DMS153 treated with DMSO at 0.1 percent for 48 hours (cell line): ENCODE measurements at regions not wholly inside any gene's neighbourhood (a gene's known extent, or its start where the extent isn't known, plus 50 kb on each side); places are given as distances from the start of the nearest gene placed in this dataset.

Source experiments
- DNase-seq: peaks from one replicate; lab custom pipeline; 2025; ENCODE audit not compliant: unreplicated experiment; lab: John Stamatoyannopoulos, UW

DNA sequence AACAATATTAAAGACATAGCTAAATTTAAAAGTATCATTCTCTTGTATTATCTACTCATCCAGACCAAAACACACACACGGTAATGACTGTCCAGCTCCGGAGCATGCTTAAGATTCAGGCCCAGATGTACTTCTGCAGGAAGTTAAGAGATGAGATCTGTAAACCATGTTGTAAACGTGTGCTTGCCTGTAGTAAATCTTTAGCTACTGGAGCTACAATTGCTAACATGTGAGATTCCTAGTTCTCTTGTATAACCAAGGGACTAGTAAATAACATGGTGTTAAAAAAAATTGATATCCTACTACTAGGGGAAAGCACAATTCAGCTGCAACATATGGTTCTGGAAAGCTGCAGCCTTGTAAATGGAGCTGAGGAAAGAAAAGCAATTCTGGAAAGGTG, 651.7 kb upstream of the CCDC54 start:
- DNase-seq, result no peak

DNA sequence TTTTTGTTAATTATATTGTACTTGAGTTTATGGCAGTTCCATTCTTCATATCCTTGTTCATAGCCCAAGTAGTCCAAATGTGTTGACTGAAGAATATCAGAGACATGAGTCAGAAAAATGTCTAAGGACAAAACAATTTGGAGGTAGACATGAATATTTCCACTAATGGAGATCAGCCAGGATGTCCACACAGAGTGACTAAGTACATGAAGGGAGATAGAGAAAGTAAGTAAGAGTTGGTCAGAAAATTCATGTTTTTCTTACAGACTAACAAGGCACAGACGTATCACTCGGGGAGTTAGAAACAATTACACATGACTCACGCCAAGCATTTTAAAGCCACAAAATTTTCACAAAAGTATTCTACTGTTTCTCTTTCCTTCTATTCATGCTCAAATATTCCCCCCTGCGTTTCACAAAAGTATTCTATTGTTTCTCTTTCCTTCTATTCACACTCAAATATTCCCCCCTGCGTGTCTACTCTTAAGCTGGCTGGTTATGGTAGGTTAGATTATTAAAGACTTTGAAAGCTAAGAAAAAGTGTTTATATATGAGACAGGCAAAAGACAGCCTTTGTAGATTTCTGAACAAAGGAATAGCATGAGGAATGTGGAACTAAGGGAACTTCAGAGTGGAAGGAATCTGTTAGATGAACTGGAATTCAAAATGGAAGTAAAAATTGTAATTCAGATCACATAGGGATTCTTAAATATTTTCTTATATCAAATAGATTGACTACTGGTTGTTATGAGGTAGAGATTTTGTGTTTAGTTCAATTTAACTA, 648.7 kb upstream of the CCDC54 start:
- DNase-seq, result no peak

DNA sequence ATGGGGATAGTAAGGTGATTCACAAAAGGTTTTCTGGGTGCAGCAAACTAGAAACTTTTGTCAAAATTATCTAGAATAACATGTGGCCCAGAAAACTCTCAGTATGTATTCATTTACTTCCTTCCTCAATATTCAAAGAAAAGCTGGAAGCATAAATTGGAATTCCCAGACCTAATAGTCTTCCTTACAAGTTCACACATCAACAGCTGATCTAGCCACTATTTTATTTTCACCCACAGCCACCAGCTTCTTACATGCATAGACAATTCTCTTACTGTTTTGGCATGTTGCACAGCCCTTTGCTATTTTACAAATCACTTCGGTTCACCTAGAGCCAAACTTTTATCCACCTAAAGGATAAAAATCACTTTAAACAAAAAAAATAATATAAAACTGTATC, 647.8 kb upstream of the CCDC54 start:
- DNase-seq, result no peak

DNA sequence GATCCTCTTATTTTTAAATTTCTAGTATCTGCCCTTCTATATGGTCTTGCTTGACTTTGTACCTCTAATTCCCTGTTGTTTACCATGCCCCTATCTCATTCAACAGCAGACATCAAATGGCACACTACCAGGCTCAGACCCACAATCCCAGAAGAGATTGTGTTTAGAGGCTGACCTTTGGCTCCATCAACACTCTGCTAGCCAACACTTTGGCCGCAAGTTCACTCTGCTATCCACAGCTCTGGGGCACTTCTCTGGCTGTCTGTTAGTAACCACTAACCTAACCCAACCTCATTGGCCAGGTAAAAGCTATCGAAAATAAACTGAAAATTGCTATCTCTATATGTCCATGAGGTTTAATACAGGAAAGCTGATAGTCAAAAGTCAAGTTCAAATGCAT, 646.0 kb upstream of the CCDC54 start:
- no peak for DNase-seq

DNA sequence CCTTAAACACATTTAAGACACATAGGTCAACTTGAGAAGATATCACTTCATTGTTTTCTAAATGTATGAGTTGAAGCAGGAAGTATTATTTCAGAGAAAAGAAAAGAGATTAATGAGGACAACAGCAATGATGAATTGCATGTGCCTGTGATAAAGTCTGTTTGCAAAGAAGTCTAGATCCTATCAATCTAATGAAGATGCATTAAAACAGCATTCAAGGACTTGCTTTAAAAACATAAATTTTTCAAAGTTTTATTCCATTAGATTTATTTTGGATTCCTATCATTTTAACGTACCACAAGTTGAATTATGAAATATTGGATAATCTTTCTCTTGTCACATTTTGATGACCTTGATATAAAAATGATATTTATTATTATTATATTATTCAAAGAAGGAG, 642.5 kb upstream of the CCDC54 start:
- no peak for DNase-seq

DNA sequence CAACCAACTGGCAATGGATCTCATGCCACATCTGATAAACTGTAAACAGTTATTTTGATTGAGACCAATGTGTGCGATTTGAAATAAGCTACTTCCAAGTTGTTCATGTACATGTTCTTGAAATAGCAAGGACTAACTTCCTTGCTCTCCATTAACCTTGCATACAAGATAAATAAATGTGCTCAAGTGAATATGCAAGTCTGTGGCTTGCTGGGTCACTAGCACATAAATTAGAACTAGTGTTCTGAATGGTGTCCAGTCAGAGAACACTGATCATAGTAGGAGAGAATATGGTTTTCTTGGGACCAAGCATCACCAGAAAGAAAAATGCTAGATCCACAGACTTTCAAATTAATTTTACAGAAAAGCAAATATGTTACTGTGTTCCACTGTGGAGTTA, 640.0 kb upstream of the CCDC54 start:
- DNase-seq, result no peak

DNA sequence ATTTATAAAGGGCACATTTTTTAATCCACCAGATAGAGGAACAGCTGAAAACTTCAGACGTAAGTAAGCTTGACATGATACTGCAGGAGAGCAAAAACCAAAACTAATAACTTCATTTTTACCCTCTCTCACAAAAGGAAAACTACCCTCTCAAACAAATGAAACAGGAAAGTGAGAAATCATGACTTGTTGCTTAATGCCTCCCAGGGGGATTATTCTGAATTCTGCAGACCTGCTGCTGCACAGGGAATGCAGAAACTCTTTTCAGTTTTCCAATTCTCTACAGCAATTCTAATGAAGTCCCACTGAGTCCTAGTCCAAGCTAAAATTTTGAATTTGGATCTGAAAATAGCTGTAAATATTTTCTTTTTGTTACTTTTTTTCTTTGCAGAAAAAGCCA, 637.1 kb upstream of the CCDC54 start:
- no peak for DNase-seq

DNA sequence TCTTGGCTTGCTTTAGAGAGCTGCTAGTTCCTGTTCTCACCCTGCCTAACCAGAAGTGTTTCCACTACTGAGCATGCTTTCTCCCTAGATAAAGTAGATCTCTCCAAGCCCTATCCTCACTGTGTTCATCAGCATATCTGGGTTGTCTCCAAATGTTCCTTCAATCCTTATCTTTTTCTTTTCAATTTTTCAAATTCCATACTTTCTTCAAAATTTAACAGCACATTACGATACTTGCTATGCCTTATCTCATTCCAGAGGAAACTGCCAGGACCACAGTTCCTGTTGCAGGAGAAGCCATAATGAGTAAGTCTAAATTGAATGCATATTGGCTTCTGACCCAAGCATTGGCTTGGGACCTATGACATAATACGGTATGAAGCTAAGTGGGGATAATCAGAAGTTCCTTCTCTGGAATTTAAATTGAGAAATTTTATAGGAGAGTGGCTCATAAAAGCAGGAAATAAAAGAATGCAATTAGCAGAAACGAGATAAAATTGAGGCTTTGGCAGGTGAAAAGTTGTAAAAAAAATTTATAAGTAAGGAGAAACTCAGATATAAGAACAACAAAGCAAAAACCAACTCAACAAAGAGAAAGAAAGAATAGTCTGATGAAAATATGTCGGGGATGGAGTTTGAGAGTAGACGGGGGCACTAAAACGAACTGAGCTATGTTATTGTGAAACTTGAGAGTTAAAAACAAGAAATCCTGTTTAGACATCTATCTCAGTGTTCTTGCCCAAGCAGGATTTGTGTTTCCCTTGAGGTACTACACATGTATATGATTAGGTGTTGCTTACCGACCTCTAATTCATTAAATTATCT, 631.7 kb upstream of the CCDC54 start:
- no peak for DNase-seq

DNA sequence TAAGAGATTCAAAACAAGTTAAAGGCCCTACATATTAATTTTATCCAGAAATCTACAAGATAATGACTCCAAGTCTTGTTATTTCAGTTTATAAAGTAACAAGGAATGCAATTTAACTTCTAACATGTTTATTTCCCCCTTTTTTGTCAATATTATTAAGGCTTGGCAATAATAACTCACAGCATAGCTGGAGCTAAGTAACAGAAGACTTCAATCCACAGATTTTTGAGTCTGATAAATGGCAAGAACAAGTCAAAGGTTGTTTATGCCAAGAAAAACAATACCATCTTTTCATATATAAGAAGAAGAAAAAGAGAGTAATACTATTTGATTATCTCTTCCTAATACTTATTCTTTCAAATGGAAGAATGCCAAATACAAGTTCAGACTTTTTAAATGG, 631.0 kb upstream of the CCDC54 start:
- no peak for DNase-seq

DNA sequence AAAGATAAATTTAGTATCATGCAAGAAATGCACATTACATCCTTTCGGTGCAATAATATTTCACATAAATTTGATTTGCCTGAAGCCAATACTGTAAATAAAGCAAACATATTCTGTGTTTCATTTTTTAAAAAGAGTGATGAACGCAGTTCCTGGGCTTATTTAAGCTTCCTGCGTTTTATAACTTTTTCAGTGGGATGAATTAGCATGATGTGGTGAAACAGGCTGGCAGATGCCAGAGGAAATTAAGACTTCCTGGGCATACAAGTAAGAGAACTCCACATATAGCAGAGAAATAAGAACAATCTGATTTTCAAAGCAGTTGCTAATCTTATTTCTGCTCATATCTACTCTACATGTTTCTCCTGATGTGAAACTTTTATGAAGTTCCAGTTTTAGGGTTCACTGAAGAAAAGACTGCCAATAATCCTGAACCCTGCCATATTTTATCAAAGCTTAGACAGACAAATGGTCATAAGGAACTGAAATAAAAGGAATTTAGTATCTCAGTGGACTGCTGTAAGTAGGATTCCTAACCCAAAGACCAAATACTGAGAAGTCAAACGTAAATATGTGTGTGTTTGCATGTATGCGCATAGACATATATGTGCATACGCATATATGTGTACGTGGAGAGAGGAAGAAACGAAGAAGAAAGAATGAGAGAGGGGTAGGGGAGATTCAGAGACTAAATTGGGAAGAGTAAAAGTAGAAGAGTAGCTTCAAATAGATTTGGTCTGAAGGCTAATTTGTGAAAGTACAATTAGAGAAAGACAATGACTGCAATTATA, 628.6 kb upstream of the CCDC54 start:
- DNase-seq, result no peak

DNA sequence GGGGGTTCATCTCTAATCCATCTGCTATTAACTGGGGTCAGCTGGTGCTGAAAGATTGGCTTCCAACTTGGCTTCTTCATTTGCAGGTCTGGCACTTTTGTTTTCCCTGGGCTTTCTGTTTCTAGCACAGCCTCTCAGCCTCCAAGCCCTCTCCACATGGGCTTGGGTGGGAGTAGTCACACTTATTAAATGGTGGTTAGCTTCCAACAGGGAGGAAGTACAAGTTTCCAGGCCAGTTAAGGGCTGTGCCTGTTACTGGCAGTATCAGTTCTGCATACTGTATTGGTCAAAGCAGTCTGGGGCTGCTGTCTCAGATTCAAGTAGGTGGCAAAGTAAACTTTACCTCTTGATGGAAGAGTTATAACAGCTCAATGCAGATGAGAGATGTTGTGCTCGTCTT, 627.1 kb upstream of the CCDC54 start:
- no peak for DNase-seq

DNA sequence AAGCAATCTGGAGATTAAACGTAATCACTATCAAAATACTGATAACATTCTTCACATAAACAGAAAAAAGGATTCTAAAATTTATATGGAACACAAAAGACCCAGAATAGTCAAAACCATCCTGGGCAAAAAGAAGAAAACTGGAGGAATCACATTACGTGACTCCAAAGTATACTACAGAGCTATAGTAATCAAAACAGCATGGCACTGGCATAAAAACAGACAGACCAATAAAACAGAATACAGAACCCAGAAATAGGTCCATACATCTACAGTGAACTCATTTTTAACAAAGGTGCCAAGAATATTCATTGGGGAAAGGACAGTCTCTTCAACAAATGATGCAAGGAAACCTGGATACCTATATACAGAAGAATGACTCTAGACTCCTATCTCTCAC, 621.9 kb upstream of the CCDC54 start:
- no peak for DNase-seq

DNA sequence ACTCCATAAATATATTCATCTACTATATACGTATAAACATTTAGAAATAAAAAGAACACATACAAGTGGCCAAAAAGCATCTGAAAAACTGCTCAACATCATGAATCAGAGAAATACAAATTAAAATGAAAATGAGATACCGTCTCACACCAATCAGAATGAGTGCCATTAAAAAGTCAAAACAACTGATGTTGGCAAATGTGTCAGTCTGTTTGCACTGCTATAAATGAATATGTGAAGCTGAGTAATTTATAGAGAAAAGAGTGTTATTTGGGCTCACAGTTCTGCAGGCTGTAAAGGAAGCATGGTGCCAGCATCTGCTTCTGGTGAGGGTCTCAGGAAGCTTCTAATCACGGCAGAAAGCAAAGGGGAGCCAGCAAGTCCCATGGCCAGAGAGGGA, 620.3 kb upstream of the CCDC54 start:
- no peak for DNase-seq

DNA sequence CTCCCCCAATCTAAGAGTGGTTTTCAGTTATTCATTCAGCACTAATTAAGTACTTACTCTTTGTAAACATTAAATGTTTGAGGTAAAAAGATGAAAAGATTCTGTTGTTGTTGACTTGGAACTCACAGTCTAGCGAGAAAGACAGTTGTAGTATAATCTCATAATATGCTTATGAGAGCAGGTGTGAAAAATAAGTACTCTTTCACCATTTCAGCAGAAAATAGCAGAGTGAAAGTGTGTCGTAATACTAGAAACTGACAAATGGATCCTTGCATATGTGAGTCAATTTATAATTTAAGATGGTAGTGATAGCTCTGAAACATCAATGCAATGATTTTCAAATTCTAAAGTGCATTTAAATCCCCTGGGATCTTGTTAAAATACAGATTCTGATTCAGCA, 618.8 kb upstream of the CCDC54 start:
- no peak for DNase-seq

DNA sequence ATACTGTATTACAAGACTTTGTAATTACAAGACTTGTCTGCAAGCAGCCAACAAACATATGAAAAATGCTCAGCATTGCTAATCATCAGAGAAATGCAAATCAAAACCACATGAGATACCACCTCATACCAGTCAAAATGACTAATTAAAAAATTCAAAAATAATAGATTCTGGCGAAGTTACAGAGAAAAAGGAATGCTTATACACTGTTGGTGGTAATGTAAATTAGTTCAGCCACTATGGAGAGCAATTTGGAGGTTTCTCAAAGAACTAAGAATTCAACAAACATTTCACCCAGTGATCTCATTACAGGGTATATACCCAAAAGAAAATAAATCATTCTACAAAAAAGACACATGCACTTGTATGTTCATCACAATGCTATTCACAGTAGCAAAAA, 617.5 kb upstream of the CCDC54 start:
- no peak for DNase-seq

DNA sequence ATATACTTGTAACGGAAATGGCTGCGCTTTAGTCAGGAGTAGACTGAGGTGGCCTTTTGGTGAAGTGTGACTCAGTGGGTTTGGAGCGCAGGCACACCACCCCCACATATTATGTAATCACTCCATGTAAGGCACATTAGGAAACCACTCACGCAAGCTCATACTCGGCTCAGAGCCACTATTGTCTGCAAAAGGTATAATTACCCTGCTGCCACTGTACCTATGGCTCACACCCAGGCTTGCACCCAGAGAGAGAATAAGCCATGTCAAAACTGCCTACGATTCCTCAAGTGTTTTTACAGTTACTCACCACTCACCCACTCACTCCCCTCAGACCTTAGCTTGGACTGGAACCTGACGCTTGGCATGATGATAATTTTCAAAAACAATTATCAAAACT, 611.9 kb upstream of the CCDC54 start:
- DNase-seq, result no peak

DNA sequence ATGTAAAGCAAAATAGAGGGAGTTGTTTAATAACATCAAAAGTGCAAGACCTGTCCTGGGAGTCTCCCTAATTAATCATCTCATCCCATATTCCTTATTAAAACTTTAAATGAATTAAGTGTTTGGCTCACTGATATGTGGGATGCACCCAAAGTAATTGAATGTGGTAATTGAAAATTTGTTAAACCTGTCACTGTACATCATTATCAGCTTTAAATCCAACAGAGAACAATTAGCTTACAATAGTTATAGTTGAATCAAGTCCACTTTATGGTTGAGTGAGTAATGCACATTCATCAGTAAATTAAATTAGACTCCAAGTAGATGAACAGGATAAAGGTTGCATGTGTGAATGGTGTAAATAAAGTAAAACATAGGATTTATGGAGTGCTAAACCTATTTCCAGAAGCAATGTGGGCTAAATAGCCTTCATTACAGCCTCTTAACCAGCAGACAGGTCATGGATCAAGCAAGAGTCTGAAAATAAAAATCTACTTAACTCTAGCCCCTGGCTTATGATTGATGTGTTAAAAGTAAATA, 608.2 kb upstream of the CCDC54 start:
- DNase-seq, result no peak

DNA sequence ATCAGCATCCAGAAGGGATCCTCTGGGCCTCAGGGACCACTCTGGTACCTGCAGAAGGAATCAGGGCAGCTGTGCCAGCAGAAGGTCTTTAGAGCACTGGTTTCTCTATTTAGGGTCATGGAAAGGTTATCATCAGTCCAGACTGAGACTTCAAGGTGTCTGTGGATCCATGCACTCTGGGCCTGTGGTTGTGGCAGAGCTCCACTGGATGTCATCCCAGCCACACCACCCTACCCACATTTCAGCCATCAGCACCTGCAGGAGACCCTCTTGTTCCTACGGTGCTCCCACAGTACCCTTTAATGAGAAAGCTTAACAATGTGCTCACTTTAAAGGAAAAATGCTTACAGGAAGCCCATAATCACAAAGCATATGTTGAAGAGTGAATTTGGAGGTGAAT, 603.4 kb upstream of the CCDC54 start:
- no peak for DNase-seq

DNA sequence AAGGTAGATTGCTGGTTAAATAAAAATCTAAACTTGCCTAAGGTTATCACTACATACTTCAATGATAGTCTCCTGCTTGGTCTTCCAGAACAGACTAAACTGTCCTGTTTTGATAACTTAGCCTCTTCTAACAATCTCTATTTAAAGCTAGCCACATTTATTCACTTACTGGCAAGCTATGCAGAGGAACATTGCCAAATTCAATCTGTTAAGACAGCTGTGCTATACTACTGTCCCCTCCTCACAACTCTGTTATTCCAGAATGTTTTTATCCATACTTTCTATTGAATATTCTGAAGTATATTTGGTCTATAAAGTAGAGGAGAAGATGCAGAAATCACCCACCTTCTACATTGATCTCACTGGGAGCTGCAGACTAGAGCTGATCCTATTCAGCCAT, 594.0 kb upstream of the CCDC54 start:
- DNase-seq, result no peak

DNA sequence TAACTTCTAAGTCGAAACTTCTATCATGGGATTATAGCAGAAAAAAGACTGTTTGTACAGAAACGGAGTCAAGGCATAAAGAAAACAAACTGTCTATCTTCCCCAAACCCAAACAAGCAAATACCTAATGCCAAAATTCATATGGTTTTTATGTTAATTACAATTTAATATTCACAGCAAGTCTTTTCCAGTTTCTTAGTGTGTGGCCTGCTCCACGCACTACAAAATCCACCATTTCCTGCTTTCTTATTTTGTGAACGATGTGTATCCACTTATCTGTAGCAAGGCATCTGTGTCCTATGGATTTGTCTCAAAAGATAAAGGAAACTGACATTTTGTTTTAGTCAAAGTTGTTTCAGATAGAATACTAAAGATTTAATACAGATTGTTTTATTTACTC, 588.0 kb upstream of the CCDC54 start:
- no peak for DNase-seq

DNA sequence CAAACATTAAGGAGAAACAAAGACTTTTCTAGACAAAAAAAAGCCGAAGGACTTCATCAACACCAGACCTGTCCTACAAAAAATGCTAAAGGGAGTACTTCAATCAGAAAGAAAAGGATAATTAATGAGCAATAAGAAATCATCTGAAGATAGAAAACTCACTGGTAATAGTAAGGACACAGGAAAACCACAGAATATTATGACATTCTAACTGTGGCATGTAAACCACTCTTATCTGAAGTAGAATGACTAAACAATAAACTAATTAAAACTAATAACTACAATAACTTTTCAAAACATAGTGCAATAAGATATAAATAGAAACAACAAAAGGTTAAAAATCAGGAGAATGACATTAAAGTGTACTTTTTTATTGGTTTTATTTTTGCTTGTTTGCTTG, 584.5 kb upstream of the CCDC54 start:
- DNase-seq, result no peak

DNA sequence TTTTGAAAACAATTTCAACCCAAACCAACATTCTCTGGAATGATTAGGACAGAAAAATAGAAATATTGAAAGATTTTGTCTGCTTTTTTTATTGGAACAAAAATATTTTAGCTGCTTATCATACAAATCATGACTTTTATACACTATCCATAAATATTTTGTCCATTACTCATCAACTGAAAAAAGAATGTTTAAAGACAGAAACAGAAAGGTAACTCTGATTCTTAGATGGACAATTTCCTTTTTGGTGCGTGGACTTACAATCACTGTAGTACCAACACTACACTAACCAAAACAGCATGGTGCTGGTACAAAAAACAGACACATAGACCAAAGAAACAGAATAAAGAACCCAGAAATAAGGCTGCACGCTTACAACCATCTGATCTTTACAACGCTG, 582.8 kb upstream of the CCDC54 start:
- no peak for DNase-seq
